LNCaP clone FGC (cell line): ENCODE measurements at regions not wholly inside any gene's neighbourhood (a gene's known extent, or its start where the extent isn't known, plus 50 kb on each side); places are given as distances from the start of the nearest gene placed in this dataset.

Experiments
- DNase-seq: peaks from one replicate; pipeline ENCODE4 v3.0.0-alpha.2; 2011; ENCODE audit warnings: low read depth
- H3K4me3 ChIP-seq: 2 replicates; pipeline ENCODE4 v1.5.1; 2011; ENCODE audit warnings: mild to moderate bottlenecking, low read depth, low read length, control low read depth
- TF ChIP-seq, protein P1 (sequence below): IDR thresholded peaks from 2 replicates; pipeline ENCODE4 v1.5.1; 2012; ENCODE audit warnings: mild to moderate bottlenecking; ENCODE audit not compliant: control insufficient read depth, insufficient read depth; ENCODE audit errors: extremely low read depth

- TF ChIP-seq, protein P1, sequence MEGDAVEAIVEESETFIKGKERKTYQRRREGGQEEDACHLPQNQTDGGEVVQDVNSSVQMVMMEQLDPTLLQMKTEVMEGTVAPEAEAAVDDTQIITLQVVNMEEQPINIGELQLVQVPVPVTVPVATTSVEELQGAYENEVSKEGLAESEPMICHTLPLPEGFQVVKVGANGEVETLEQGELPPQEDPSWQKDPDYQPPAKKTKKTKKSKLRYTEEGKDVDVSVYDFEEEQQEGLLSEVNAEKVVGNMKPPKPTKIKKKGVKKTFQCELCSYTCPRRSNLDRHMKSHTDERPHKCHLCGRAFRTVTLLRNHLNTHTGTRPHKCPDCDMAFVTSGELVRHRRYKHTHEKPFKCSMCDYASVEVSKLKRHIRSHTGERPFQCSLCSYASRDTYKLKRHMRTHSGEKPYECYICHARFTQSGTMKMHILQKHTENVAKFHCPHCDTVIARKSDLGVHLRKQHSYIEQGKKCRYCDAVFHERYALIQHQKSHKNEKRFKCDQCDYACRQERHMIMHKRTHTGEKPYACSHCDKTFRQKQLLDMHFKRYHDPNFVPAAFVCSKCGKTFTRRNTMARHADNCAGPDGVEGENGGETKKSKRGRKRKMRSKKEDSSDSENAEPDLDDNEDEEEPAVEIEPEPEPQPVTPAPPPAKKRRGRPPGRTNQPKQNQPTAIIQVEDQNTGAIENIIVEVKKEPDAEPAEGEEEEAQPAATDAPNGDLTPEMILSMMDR = no peak
- no peak overlapping the region for H3K4me3 ChIP-seq
- no peak for DNase-seq
These were observed 346.1 kb downstream of the IRS2 start for GRCh38 chr13:109440320-109440719.

- no peak overlapping the region for H3K4me3 ChIP-seq
- TF ChIP-seq, protein P1 = no peak
- DNase-seq = no peak
These were observed 346.6 kb downstream of the IRS2 start for GRCh38 chr13:109439813-109440212.

GRCh38 chr13:109436841-109437240 is 349.5 kb downstream of the IRS2 start:
- no peak for DNase-seq
- H3K4me3 ChIP-seq = no peak overlapping the region
- TF ChIP-seq, protein P1 = no peak

DNA sequence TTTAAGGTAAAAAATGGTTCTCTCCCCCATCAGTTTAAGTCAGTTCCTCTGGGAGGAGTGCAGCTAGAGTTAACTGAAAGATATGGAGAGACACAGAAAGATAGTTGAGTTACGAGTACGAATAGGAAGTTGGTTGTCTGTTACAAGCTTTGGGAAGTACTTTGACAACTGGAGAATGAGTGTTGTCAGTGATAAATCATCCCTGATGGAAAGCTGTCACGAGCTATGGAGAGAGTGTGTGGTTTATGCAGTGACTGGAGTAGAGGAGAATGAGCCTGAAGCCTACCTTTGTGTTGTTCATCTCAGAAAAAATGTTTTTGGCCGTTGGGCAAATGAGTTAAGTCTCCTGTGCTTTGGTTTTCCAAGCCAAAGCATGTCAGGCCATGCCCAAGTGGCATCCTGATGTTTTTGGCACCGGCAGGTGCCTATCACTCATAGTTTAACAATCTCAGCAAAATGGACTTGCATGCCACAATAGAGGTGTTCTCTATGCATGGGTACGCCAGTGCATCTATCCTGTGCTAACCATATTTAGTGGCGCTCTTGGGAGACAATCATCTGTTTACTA is 350.2 kb downstream of the IRS2 start:
- no peak overlapping the region for H3K4me3 ChIP-seq
- DNase-seq = no peak
- TF ChIP-seq, protein P1 = no peak

DNA sequence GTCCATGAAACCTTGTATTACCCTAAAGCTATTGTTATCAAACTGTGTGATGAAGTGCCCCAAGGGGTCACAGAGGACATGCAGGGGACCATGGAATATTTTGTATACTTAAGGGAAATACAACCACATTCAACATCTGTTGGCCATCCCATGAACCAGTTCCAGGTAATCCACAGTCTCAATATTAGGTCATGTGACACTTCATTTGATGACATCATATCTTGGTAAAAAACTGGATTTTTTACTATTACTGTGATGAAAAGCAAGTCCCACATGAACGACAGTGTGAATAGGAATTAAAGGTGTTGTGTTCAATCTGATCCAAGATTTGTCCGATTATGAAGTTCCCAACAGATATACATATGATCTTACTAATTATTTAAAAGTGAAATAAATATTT is 355.2 kb downstream of the IRS2 start:
- H3K4me3 ChIP-seq = no peak overlapping the region
- TF ChIP-seq, protein P1 = no peak
- DNase-seq = no peak

DNA sequence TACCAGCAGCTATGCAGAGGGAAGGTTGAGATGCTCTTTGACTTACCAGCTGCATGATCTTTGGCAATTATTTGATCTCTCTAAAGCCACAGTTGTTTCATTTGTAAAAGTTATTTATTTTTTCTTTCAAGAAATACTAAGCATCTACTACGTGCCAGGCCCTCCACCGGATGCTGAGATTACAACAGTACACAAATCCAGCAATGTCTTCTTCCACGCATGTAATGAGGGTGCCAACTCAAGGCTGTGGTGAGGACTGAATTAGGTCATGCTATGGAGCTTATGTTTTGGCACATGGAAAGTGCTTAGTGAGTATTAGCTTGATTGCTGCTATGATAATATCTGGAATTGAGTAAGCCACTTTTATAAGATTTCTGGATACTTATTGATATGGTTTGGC is 358.2 kb downstream of the IRS2 start:
- no peak for DNase-seq
- TF ChIP-seq, protein P1 = no peak
- H3K4me3 ChIP-seq = no peak overlapping the region

- H3K4me3 ChIP-seq = no peak overlapping the region
- TF ChIP-seq, protein P1 = peak; percentile 24
- no peak for DNase-seq
These were observed 358.7 kb downstream of the IRS2 start for GRCh38 chr13:109427695-109428094.
